Spinal cord (tissue), 9 donors: ENCODE measurements at regions not wholly inside any gene's neighbourhood (a gene's known extent, or its start where the extent isn't known, plus 50 kb on each side); places are given as distances from the start of the nearest gene placed in this dataset.
A peak's percentile ranks its signal among the peaks of the same experiment; 100 is the strongest.

Source experiments
- DNase-seq, 6 donors: peaks; one replicate each; pipeline versions ENCODE4 v3.0.0 to v3.0.0-alpha.2; 2013 to 2015; ENCODE audit warnings: low spot score in 6 of 6, low read depth in 4 of 6
- H3K27ac ChIP-seq: one replicate; pipeline ENCODE4 v1.5.1; 2013; ENCODE audit warnings: low read depth, low read length, control low read depth
- H3K27me3 ChIP-seq: one replicate; pipeline ENCODE4 v1.6.1; 2013; ENCODE audit warnings: low read length; ENCODE audit not compliant: control insufficient read depth, insufficient read depth
- H3K36me3 ChIP-seq: one replicate; pipeline ENCODE4 v1.6.1; 2013; ENCODE audit warnings: low read length; ENCODE audit not compliant: control insufficient read depth, insufficient read depth
- H3K4me1 ChIP-seq: one replicate; pipeline ENCODE4 v1.6.1; 2013; ENCODE audit warnings: low read length; ENCODE audit not compliant: control insufficient read depth, insufficient read depth
- H3K4me3 ChIP-seq: one replicate; pipeline ENCODE4 v1.5.1; 2013; ENCODE audit warnings: low read depth, low read length, control low read depth
- H3K9me3 ChIP-seq: one replicate; pipeline ENCODE4 v1.6.1; 2013; ENCODE audit warnings: low read length; ENCODE audit not compliant: control insufficient read depth, insufficient read depth
- WGBS: methylation state at CpG from one replicate; pipeline ENCODE4 v1.1.5; 2013; ENCODE audit warnings: missing lambda C conversion rate; ENCODE audit not compliant: insufficient coverage; 5-methylcytosine and 5-hydroxymethylcytosine counted together
- donor health status: healthy.

DNA sequence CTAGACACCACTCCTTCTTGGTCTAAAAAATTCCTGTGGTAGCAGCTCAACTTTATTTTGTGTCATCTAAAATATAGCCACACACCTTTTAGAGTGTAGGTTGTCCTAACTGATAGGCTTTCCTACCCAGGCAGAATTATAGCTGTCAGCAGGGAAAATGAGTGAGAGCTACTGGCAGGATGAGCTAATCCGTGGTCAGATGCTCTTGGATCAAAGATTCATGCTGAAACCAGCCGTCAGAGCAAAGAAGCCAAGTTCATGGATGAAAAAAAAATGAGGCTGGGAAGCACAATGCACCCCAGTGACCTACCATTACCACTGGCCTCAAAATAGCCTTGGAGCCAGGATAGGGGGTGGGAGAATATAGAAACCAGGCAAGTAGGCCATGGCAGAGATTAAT is 113.1 kb upstream of the BLID start:
- Histone ChIP-seq H3K4me1 (peaks cover 12% of the 10 kb centered on the region), H3K9me3 (no peaks in the 10 kb centered on the region), H3K36me3 (no peaks in the 10 kb centered on the region), H3K27ac (peak overlapping the region; percentile 74), H3K4me3 (no peak overlapping the region), H3K27me3 (no peaks in the 10 kb centered on the region)
- 12% methylated on average over 2 of the region's 2 CpGs for WGBS
- no peak for DNase-seq

DNA sequence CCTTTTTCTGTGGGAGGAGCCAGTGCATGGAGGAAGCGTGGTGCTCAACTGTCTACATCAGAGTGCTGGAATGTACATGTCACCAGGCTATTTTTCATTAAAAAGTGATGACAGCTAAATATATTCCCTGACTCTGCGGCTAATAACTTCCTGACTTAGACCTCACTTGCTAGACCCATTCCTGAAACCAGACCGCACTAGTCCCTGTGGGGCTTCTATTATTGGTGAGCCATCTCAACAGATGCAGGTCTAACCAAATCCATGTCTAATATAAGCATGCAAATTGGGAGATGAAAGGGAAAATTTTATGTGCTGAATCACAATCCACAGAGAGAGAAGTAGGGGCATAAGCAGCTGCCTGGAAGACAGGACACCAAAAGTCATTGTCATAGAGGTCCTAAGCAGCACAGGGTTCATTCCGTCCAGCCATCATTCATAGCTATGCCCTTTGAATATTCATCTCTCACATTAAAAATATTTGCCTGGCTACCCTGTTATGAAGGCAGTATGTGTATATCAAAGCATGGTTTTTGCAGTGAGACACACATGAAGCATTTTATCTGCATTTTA is 110.9 kb upstream of the BLID start:
- Histone ChIP-seq H3K9me3 (no peaks in the 10 kb centered on the region), H3K27ac (no peak overlapping the region), H3K27me3 (no peaks in the 10 kb centered on the region), H3K4me3 (no peak overlapping the region), H3K4me1 (peaks cover 12% of the 10 kb centered on the region), H3K36me3 (no peaks in the 10 kb centered on the region)
- 93% methylated on average over 3 of the region's 4 CpGs for WGBS
- no peak for DNase-seq

DNA sequence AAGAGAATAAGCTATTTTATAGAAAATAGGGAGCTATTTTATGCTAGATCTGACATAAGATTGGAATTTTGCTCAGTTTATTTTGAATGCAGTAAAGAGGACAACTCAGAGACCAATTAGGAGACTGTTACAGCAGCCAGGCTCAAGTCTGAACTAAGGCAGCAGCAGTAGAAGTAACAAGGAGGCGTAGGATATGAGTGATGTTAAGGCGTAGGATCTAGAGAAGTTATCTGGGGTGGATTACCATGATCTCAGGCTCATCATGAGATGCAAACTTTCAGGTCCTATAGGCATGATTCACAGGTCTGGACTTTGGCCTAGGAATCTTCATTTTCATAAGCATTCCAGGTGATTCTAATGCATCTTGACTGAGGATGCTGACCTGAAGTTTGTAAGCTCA is 108.9 kb upstream of the BLID start:
- Histone ChIP-seq H3K27me3 (no peaks in the 10 kb centered on the region), H3K9me3 (no peaks in the 10 kb centered on the region), H3K4me3 (no peak overlapping the region), H3K27ac (peak overlapping the region; percentile 5), H3K4me1 (peaks cover 8% of the 10 kb centered on the region), H3K36me3 (no peaks in the 10 kb centered on the region)
- no peak for DNase-seq
- WGBS, result 93% methylated on average over 2 of the region's 2 CpGs

DNA sequence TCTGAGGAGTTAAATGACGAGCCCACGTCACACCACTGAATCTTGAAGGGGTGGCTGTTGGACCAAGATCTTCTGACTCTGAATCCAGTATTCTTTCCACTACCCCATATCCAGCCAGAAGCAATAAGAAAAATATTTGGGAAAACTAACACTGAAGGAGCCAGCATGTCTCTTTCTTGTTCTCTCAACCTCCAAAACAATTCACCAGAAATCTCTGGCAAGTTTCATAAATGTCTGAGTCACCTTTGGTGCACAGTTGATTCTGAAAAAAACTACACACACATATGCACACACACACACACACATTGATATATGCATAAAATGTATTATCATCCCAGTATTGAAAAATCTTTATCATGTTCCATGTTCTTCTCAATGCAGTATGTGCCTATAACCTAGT is 104.3 kb upstream of the BLID start:
- H3K27me3 ChIP-seq, result no peaks in the 10 kb centered on the region
- no peaks in the 10 kb centered on the region for H3K36me3 ChIP-seq
- WGBS, result no CpG with 5 or more reads among the region's 2 CpGs
- H3K9me3 ChIP-seq, result no peaks in the 10 kb centered on the region
- no peak overlapping the region for H3K4me3 ChIP-seq
- H3K4me1 ChIP-seq, result peaks cover 3% of the 10 kb centered on the region
- no peak overlapping the region for H3K27ac ChIP-seq
- DNase-seq, result no peak

DNA sequence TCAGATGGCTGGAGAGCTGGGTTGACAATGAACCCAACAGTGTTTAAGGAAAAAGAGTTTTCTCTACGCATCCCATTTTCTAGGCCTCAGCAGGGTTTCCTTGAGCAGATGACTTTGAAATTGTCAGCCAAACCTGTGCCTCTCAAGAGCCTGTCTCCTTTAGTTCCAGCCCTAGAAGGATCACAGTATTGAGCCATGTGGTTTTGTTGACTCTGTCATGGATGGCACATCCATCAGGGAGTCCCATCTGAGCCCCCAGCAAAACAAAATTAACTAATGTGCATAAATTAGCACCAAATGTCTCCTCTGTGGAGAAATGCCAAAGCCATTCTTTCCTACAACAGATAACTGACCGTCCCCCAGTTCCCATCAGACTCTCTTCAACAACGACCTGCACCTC is 103.8 kb upstream of the BLID start:
- WGBS, result 56% methylated on average over 2 of the region's 3 CpGs
- Histone ChIP-seq H3K27ac (no peak overlapping the region), H3K4me1 (peaks cover 7% of the 10 kb centered on the region), H3K27me3 (no peaks in the 10 kb centered on the region), H3K36me3 (no peaks in the 10 kb centered on the region), H3K4me3 (no peak overlapping the region), H3K9me3 (no peaks in the 10 kb centered on the region)
- peak in 2 of 6 donors; percentile 49 to 57 for DNase-seq

DNA sequence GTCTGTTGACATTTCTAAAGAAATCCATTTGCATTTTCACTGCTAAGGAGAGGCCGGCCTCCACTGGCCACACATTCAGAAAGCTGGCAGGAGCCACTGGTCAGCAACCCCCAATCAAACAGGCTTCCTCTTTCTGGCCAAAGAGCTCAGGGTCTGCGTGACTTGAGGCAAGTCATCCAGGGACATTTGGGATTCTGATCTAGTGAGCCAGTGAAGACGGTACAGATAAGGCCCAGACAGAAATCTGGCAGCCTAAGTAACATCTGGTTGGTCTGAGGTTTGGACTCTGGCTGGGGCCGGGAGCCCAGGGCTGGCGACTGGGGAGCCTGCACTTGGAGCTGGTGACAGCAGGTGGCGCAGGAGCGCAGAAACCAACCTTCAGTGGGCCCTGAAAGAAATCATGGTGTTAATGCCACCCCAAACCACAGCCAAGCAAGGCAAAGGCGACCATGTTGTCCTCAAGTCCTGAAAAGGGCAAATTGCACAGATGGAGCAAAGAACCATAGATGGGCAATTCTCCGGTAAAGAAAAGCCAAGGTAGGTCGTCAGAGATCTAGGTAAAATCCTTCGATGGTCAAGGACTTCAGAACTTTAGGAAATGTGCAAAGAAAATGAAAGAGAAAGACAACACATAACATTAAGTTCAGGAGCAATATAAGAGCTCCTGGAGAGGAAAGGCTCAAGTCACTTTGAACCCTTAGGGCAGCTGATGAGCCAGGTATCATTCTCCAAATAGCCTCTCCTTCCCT is 99.4 kb upstream of the BLID start:
- peak in 2 of 6 donors; percentile 84 to 87 for DNase-seq
- WGBS, result 31% methylated on average over 8 of the region's 11 CpGs
- H3K9me3 ChIP-seq, result no peaks in the 10 kb centered on the region
- peak overlapping the region; percentile 47 for H3K27ac ChIP-seq
- H3K4me1 ChIP-seq, result peaks cover 23% of the 10 kb centered on the region
- H3K4me3 ChIP-seq, result no peak overlapping the region
- H3K27me3 ChIP-seq, result no peaks in the 10 kb centered on the region
- H3K36me3 ChIP-seq, result no peaks in the 10 kb centered on the region

DNA sequence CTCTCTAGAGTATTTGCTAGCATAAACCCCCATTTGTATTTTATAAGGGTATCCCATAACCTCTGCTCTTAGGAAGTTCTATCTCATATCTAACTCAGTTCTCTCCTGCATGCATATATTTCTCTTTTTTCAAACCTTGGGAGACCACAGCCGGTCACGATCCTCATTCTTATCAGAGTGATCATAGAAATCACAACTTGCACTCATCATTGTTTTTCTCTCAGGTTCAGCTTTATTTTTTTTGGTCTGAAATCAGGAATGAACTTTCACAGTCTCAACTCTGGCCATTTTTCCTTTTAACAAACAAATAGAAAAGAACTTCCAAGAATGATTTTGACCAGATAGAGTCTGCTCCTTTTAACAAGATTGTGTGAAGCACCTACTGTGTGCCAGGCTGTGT is 98.6 kb upstream of the BLID start:
- H3K9me3 ChIP-seq, result no peaks in the 10 kb centered on the region
- H3K27ac ChIP-seq, result peak overlapping the region; percentile 47
- H3K4me1 ChIP-seq, result peaks cover 27% of the 10 kb centered on the region
- WGBS, result 85% methylated on average over 2 of the region's 2 CpGs
- H3K27me3 ChIP-seq, result no peaks in the 10 kb centered on the region
- no peak overlapping the region for H3K4me3 ChIP-seq
- DNase-seq, result no peak
- no peaks in the 10 kb centered on the region for H3K36me3 ChIP-seq

DNA sequence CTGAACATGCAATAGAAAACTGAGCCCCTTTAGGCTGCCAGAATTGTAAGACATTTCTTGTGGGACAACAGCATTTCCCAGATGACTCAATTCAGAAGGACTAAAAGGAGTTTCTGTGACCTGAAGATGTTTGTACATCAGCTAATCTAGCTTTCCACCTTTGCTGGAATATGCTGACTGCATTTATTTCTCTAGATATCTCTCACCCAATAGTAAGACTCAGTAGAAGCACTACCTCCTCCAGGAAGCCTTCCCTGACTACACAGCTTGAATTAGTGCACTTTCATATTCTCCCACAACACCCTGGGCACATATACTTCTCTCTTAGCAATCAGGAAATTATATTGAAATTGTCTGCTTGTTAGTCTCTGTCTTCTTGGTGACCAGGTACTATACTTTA is 98.1 kb upstream of the BLID start:
- H3K4me3 ChIP-seq, result no peak overlapping the region
- H3K36me3 ChIP-seq, result no peaks in the 10 kb centered on the region
- H3K4me1 ChIP-seq, result peaks cover 28% of the 10 kb centered on the region
- DNase-seq, result no peak
- H3K9me3 ChIP-seq, result no peaks in the 10 kb centered on the region
- H3K27me3 ChIP-seq, result no peaks in the 10 kb centered on the region
- H3K27ac ChIP-seq, result peak overlapping the region; percentile 59

DNA sequence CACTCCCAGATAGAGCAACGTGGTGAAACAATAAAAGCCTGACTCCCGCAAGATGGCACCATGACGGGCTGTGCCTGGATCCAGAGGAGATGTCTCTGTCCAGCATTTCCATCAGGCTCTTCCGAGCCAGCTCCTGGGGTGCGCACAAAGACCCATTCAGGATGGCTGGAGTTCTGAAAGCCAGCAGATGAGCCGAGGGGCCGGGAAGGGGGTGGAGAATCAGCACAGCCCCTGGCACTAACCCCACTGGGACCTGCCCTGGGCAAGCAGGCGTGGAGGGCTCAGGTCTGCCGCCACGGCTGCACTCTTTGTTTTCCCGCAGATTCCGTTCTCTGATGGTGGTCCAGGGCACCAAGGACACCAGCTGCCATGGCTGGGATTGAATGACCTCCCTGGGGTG is 97.2 kb upstream of the BLID start:
- Histone ChIP-seq H3K27me3 (no peaks in the 10 kb centered on the region), H3K27ac (peak overlapping the region; percentile 59), H3K4me3 (no peak overlapping the region), H3K9me3 (no peaks in the 10 kb centered on the region), H3K4me1 (peaks cover 28% of the 10 kb centered on the region), H3K36me3 (no peaks in the 10 kb centered on the region)
- WGBS, result 39% methylated on average over 12 of the region's 12 CpGs
- DNase-seq, result peak in 2 of 6 donors; percentile 69 to 74

DNA sequence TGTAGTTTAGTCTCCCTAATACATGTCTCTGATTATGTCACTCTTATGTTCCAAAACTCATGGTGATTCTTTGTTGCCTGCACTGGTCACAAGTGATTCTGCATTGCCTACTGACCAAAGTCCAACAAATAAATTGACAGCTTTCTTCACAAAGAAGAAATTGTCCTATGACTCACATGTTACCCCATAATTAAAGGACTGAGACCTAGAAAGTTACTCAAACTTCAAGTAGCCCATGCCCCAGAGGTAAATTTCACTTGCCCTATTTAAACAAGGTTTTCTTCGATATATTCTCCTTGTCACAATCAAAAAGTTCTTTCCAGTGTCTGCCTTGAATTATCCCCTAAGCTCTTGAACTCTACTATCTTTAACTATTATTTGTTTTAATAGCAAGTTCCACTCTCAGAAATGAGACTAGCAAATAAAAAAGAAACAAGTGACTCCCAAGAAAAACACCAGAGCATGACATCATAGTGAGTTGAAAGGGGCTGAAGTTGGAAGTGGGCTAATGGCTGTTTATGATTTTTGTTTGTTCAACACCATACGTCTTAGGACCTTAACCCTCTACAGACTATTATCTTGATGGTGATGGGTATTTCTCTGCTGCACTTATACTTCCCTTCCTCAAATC is 94.5 kb upstream of the BLID start:
- Histone ChIP-seq H3K4me3 (no peak overlapping the region), H3K9me3 (no peaks in the 10 kb centered on the region), H3K4me1 (peaks cover 36% of the 10 kb centered on the region), H3K27ac (peak overlapping the region; percentile 89), H3K36me3 (no peaks in the 10 kb centered on the region), H3K27me3 (no peaks in the 10 kb centered on the region)
- peak in 1 of 6 donors; percentile 56 for DNase-seq
- no CpG with 5 or more reads among the region's 2 CpGs for WGBS
